ENCODE measurements at regions not wholly inside any gene's neighbourhood (a gene's known extent, or its start where the extent isn't known, plus 50 kb on each side); places are given as distances from the start of the nearest gene placed in this dataset.

- H3K4me3 ChIP-seq (replicated peaks in 1 of 4; ENCODE audit: control extremely low read depth in 1 of 4, insufficient read depth in 1 of 4, low read depth in 3 of 4, low read length in 4 of 4), result no peak overlapping the region
- H3K9ac ChIP-seq (ENCODE audit: insufficient read depth, low read length), result no peak overlapping the region
- H3K27ac ChIP-seq (ENCODE audit: insufficient read depth, low read length), result no peak overlapping the region
- H3K36me3 ChIP-seq (ENCODE audit: control insufficient read depth, insufficient read depth, low read length), result no peaks in the 10 kb centered on the region
- no peaks in the 10 kb centered on the region for H3K79me2 ChIP-seq (ENCODE audit: control insufficient read depth, insufficient read depth, low read length)
- H3K4me2 ChIP-seq (ENCODE audit: extremely low read depth, insufficient read depth, low read length), result no peak overlapping the region
- no peaks in the 10 kb centered on the region for H3K4me1 ChIP-seq (ENCODE audit: control insufficient read depth, extremely low read depth, insufficient read depth, low read length)
- no peaks in the 10 kb centered on the region for H4K20me1 ChIP-seq (ENCODE audit: control insufficient read depth, extremely low read depth, insufficient read depth, low read length)
- no peak for DNase-seq (ENCODE audit: low read depth in 2 of 2)
- TF ChIP-seq CTCF (conservative IDR thresholded peaks at IDR 0.05 in 1 of 2, IDR thresholded peaks at IDR 0.05 in 1 of 2; ENCODE audit: low read depth in 1 of 2, low read length in 2 of 2), result no peak
- TF ChIP-seq EZH2 (IDR thresholded peaks at IDR 0.05; ENCODE audit: low read length, missing control alignments), result no peak
- H2AFZ ChIP-seq (ENCODE audit: low read length), result no peak overlapping the region
- no peaks in the 10 kb centered on the region for H3K27me3 ChIP-seq (ENCODE audit: control insufficient read depth, insufficient read depth, low read length)
- H3K9me3 ChIP-seq (ENCODE audit: control insufficient read depth, insufficient read depth, low read depth, low read length), result no peaks in the 10 kb centered on the region
Observed at GRCh38 chr3:99523431-99524127, 114.8 kb upstream of the COL8A1 start.

- Histone ChIP-seq H3K27me3 (ENCODE audit: control insufficient read depth, insufficient read depth, low read length) (no peaks in the 10 kb centered on the region), H3K9ac (ENCODE audit: insufficient read depth, low read length) (no peak overlapping the region)
Observed at GRCh38 chr3:99522147-99522546, 116.2 kb upstream of the COL8A1 start.

GRCh38 chr3:99521551-99521950, 116.8 kb upstream of the COL8A1 start:
- TF ChIP-seq EZH2 (IDR thresholded peaks at IDR 0.05; ENCODE audit: low read length, missing control alignments), result no peak
- no peak for TF ChIP-seq CTCF (conservative IDR thresholded peaks at IDR 0.05 in 1 of 2, IDR thresholded peaks at IDR 0.05 in 1 of 2; ENCODE audit: low read depth in 1 of 2, low read length in 2 of 2)
- Histone ChIP-seq H4K20me1 (ENCODE audit: control insufficient read depth, extremely low read depth, insufficient read depth, low read length) (no peaks in the 10 kb centered on the region), H3K79me2 (ENCODE audit: control insufficient read depth, insufficient read depth, low read length) (no peaks in the 10 kb centered on the region), H3K27ac (ENCODE audit: insufficient read depth, low read length) (no peak overlapping the region), H3K4me3 (replicated peaks in 1 of 4; ENCODE audit: control extremely low read depth in 1 of 4, insufficient read depth in 1 of 4, low read depth in 3 of 4, low read length in 4 of 4) (no peak overlapping the region), H3K9ac (ENCODE audit: insufficient read depth, low read length) (no peak overlapping the region), H3K36me3 (ENCODE audit: control insufficient read depth, insufficient read depth, low read length) (no peaks in the 10 kb centered on the region), H2AFZ (ENCODE audit: low read length) (no peak overlapping the region), H3K9me3 (ENCODE audit: control insufficient read depth, insufficient read depth, low read depth, low read length) (no peaks in the 10 kb centered on the region), H3K27me3 (ENCODE audit: control insufficient read depth, insufficient read depth, low read length) (no peaks in the 10 kb centered on the region), H3K4me2 (ENCODE audit: extremely low read depth, insufficient read depth, low read length) (no peak overlapping the region), H3K4me1 (ENCODE audit: control insufficient read depth, extremely low read depth, insufficient read depth, low read length) (no peaks in the 10 kb centered on the region)
- no peak for DNase-seq (ENCODE audit: low read depth in 2 of 2)

More at GRCh38 chr3:99522147-99522546, 116.2 kb upstream of the COL8A1 start:
- no peak for TF ChIP-seq CTCF (conservative IDR thresholded peaks at IDR 0.05 in 1 of 2, IDR thresholded peaks at IDR 0.05 in 1 of 2; ENCODE audit: low read depth in 1 of 2, low read length in 2 of 2)
- H2AFZ ChIP-seq (ENCODE audit: low read length), result no peak overlapping the region
- no peak overlapping the region for H3K4me3 ChIP-seq (replicated peaks in 1 of 4; ENCODE audit: control extremely low read depth in 1 of 4, insufficient read depth in 1 of 4, low read depth in 3 of 4, low read length in 4 of 4)
- H3K36me3 ChIP-seq (ENCODE audit: control insufficient read depth, insufficient read depth, low read length), result no peaks in the 10 kb centered on the region
- no peaks in the 10 kb centered on the region for H3K4me1 ChIP-seq (ENCODE audit: control insufficient read depth, extremely low read depth, insufficient read depth, low read length)
- H4K20me1 ChIP-seq (ENCODE audit: control insufficient read depth, extremely low read depth, insufficient read depth, low read length), result no peaks in the 10 kb centered on the region
- H3K79me2 ChIP-seq (ENCODE audit: control insufficient read depth, insufficient read depth, low read length), result no peaks in the 10 kb centered on the region
- no peak overlapping the region for H3K4me2 ChIP-seq (ENCODE audit: extremely low read depth, insufficient read depth, low read length)
- DNase-seq (ENCODE audit: low read depth in 2 of 2), result no peak
- H3K9me3 ChIP-seq (ENCODE audit: control insufficient read depth, insufficient read depth, low read depth, low read length), result no peaks in the 10 kb centered on the region
- no peak overlapping the region for H3K27ac ChIP-seq (ENCODE audit: insufficient read depth, low read length)
